ENCODE measurements at regions not wholly inside any gene's neighbourhood (a gene's known extent, or its start where the extent isn't known, plus 50 kb on each side); places are given as distances from the start of the nearest gene placed in this dataset.
A peak's percentile ranks its signal among the peaks of the same experiment; 100 is the strongest.

DNA sequence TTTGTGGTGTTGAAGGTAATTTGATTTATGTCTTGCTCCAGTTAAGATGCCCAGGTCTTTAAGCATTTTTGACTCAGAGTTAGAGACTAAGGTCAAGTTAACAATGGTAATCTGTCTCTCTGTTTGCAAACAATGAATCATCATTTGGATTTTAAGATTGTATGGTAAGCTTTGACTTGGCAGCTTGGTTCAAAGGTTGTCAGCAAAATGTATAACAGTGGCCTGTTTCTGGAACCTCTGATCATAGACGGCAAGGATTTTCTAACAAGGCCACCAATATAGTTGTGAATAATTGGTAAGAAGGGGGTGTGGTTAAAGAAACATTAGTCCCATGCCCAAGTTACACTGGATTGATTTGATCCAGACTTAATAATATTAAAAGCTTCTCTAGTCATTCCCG is 775.2 kb upstream of the GOLIM4 start:
- peak; percentile 93 for DNase-seq (ENCODE audit: low spot score)
- 8% methylated on average over 2 of the region's 2 CpGs for whole genome bisulfite sequencing (ENCODE audit: low lambda C conversion rate)
- POLR2A ChIA-PET: interaction anchor here (1.3 to 1.9 kb wide), 2 partner anchors 8 to 11 kb away, joined by 3 to 15 read pairs; no protein-coding TSS in a partner anchor
- TF ChIP-seq, protein P1, sequence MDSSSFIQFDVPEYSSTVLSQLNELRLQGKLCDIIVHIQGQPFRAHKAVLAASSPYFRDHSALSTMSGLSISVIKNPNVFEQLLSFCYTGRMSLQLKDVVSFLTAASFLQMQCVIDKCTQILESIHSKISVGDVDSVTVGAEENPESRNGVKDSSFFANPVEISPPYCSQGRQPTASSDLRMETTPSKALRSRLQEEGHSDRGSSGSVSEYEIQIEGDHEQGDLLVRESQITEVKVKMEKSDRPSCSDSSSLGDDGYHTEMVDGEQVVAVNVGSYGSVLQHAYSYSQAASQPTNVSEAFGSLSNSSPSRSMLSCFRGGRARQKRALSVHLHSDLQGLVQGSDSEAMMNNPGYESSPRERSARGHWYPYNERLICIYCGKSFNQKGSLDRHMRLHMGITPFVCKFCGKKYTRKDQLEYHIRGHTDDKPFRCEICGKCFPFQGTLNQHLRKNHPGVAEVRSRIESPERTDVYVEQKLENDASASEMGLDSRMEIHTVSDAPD (CRISPR knock-in tag; IDR thresholded peaks at IDR 0.05): no peak
- TF ChIP-seq HMG20A (CRISPR knock-in tag; IDR thresholded peaks at IDR 0.05; ENCODE audit: borderline replicate concordance) (peak; percentile 96), ASH2L (IDR thresholded peaks at IDR 0.05; ENCODE audit: insufficient read length, low read depth, low read length) (peak; percentile 54), KLF9 (CRISPR knock-in tag; IDR thresholded peaks at IDR 0.05; ENCODE audit: low read depth) (peak; percentile 16; the same call in 1 of the 2 replicates), RCOR2 (CRISPR knock-in tag; IDR thresholded peaks at IDR 0.05) (peak; percentile 74; the same call in 1 of the 2 replicates), NFRKB (IDR thresholded peaks at IDR 0.05) (no peak), PTBP1 (IDR thresholded peaks at IDR 0.05; ENCODE audit: low read depth, low read length, poor library complexity, severe bottlenecking) (no peak), EP300 (IDR thresholded peaks at IDR 0.05; ENCODE audit: low read depth in 2 of 2, low read length in 2 of 2) (peak; percentile 47 to 92; a peak in 2 of 4 replicates), EP300 (CRISPR knock-in tag; IDR thresholded peaks at IDR 0.05; ENCODE audit: borderline replicate concordance) (peak; percentile 77; the same call in 1 of the 2 replicates), SAP130 (CRISPR knock-in tag; IDR thresholded peaks at IDR 0.05; ENCODE audit: low read depth) (peak; percentile 59), TARDBP (CRISPR knock-in tag; IDR thresholded peaks at IDR 0.05) (0 out of 2 replicates have a peak, but pooled peaks have one; percentile 27), NKX3-1 (CRISPR knock-in tag; IDR thresholded peaks at IDR 0.05) (0 out of 2 replicates have a peak, but pooled peaks have one; percentile 29), LCORL (IDR thresholded peaks at IDR 0.05) (no peak), LCORL (CRISPR knock-in tag; IDR thresholded peaks at IDR 0.05) (peak; percentile 38; the same call in 1 of the 2 replicates), MIER3 (CRISPR knock-in tag; IDR thresholded peaks at IDR 0.05; ENCODE audit: borderline replicate concordance) (0 out of 2 replicates have a peak, but pooled peaks have one; percentile 43), TCF12 (IDR thresholded peaks at IDR 0.05) (no peak), TCF12 (CRISPR knock-in tag; IDR thresholded peaks at IDR 0.05) (no peak), ZNF644 (CRISPR knock-in tag; IDR thresholded peaks at IDR 0.05; ENCODE audit: low read depth) (peak; percentile 90), CCAR2 (optimal IDR thresholded peaks at IDR 0.05; ENCODE audit: low read depth, low read length) (no peak), NAIF1 (CRISPR knock-in tag; IDR thresholded peaks at IDR 0.05; ENCODE audit: borderline replicate concordance) (no peak), THAP11 (CRISPR knock-in tag; IDR thresholded peaks at IDR 0.05) (peak; percentile 34; the same call in 1 of the 2 replicates)
- TF ChIP-seq, protein P2, sequence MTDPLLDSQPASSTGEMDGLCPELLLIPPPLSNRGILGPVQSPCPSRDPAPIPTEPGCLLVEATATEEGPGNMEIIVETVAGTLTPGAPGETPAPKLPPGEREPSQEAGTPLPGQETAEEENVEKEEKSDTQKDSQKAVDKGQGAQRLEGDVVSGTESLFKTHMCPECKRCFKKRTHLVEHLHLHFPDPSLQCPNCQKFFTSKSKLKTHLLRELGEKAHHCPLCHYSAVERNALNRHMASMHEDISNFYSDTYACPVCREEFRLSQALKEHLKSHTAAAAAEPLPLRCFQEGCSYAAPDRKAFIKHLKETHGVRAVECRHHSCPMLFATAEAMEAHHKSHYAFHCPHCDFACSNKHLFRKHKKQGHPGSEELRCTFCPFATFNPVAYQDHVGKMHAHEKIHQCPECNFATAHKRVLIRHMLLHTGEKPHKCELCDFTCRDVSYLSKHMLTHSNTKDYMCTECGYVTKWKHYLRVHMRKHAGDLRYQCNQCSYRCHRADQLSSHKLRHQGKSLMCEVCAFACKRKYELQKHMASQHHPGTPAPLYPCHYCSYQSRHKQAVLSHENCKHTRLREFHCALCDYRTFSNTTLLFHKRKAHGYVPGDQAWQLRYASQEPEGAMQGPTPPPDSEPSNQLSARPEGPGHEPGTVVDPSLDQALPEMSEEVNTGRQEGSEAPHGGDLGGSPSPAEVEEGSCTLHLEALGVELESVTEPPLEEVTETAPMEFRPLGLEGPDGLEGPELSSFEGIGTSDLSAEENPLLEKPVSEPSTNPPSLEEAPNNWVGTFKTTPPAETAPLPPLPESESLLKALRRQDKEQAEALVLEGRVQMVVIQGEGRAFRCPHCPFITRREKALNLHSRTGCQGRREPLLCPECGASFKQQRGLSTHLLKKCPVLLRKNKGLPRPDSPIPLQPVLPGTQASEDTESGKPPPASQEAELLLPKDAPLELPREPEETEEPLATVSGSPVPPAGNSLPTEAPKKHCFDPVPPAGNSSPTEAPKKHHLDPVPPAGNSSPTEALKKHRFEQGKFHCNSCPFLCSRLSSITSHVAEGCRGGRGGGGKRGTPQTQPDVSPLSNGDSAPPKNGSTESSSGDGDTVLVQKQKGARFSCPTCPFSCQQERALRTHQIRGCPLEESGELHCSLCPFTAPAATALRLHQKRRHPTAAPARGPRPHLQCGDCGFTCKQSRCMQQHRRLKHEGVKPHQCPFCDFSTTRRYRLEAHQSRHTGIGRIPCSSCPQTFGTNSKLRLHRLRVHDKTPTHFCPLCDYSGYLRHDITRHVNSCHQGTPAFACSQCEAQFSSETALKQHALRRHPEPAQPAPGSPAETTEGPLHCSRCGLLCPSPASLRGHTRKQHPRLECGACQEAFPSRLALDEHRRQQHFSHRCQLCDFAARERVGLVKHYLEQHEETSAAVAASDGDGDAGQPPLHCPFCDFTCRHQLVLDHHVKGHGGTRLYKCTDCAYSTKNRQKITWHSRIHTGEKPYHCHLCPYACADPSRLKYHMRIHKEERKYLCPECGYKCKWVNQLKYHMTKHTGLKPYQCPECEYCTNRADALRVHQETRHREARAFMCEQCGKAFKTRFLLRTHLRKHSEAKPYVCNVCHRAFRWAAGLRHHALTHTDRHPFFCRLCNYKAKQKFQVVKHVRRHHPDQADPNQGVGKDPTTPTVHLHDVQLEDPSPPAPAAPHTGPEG (CRISPR knock-in tag; IDR thresholded peaks at IDR 0.05): no peak

More for the DNA sequence above, 775.2 kb upstream of the GOLIM4 start:
- FAIRE-seq (peak; percentile 43), ATAC-seq (peak; percentile 90)
- H3K79me2 ChIP-seq (ENCODE audit: insufficient read depth, low read length): no peaks in the 10 kb centered on the region
- no peaks in the 10 kb centered on the region for H4K20me1 ChIP-seq (ENCODE audit: insufficient read depth, low read length)
- H3K36me3 ChIP-seq (replicated peaks in 1 of 2; ENCODE audit: control insufficient read depth in 1 of 2, insufficient read depth in 2 of 2, low read length in 2 of 2): no peaks in the 10 kb centered on the region
- peak overlapping the region; percentile 62 for H3K27ac ChIP-seq (ENCODE audit: extremely low read length, insufficient read depth, low read length)
- H3K4me2 ChIP-seq (ENCODE audit: low read depth, low read length): peak overlapping the region; percentile 50
- BruUV-seq (replicated peaks): no TSS peak
- no peak overlapping the region for H2AFZ ChIP-seq (ENCODE audit: low read length)
- peaks cover 78% of the 10 kb centered on the region for H3K4me1 ChIP-seq (ENCODE audit: insufficient read depth, low read length)
- H3K9ac ChIP-seq (ENCODE audit: insufficient read depth, low read depth, low read length): no peak overlapping the region
- no peaks in the 10 kb centered on the region for H3K9me3 ChIP-seq (ENCODE audit: low read length)
- H3K27me3 ChIP-seq (ENCODE audit: control insufficient read depth in 1 of 2, insufficient read depth in 2 of 2, low read length in 2 of 2): no peaks in the 10 kb centered on the region
- CTCF ChIA-PET (ENCODE audit: low intra/inter-chr PET ratio, low total read pairs): no interaction called here
- intact Hi-C loops (cut with micrococcal nuclease; ENCODE audit: unreplicated experiment): loop anchor here (2.0 to 5.0 kb wide), 2 partner anchors 14 to 116 kb away; no protein-coding TSS in a partner anchor
- in situ Hi-C loops (cut with HindIII; ENCODE audit: extremely low pct_ligation_motif_present, low pct_unique_long_range_greater_than_20kb): no loop called here
- no peak overlapping the region; a peak in 1 of 6 replicates for H3K4me3 ChIP-seq (replicated peaks in 1 of 3; ENCODE audit: insufficient read depth in 1 of 3, low read depth in 2 of 3, low read length in 3 of 3)
